Activated naive CD4-positive, alpha-beta T cell treated with anti-CD3 and anti-CD28 coated beads, Interleukin-2, amount 50 U/mL, for 24 hours (primary cell): ENCODE measurements at regions not wholly inside any gene's neighbourhood (a gene's known extent, or its start where the extent isn't known, plus 50 kb on each side); places are given as distances from the start of the nearest gene placed in this dataset.
"Not testable (repeated sequence)": the region's sequence is repeated elsewhere in the genome, so short reads cannot be mapped to it uniquely, and the experiment has no call there.

ENCODE experiments used
- H3K27ac Mint-ChIP-seq: one replicate; pipeline ENCODE4 v1.8.0; 2021; ENCODE audit warnings: mild to moderate bottlenecking, mixed read lengths
- H3K27me3 Mint-ChIP-seq: one replicate; pipeline ENCODE4 v1.8.0; 2021; ENCODE audit warnings: mixed read lengths
- H3K36me3 Mint-ChIP-seq: one replicate; pipeline ENCODE4 v1.8.0; 2021; ENCODE audit warnings: mixed read lengths
- H3K4me1 Mint-ChIP-seq: one replicate; pipeline ENCODE4 v1.8.0; 2021; ENCODE audit warnings: mixed read lengths
- H3K4me3 Mint-ChIP-seq: one replicate; pipeline ENCODE4 v1.8.0; 2021; ENCODE audit warnings: mild to moderate bottlenecking, mixed read lengths
- H3K9me3 Mint-ChIP-seq: one replicate; pipeline ENCODE4 v1.8.0; 2021; ENCODE audit warnings: mixed read lengths

- Mint-ChIP-seq H3K27me3 (no peaks in the 10 kb centered on the region), H3K4me1 (peaks cover 29% of the 10 kb centered on the region), H3K4me3 (no peak overlapping the region), H3K27ac (no peak overlapping the region), H3K36me3 (peaks cover 8% of the 10 kb centered on the region), H3K9me3 (no peaks in the 10 kb centered on the region)
Observed at GRCh38 chr17:6927290-6928126, 68.3 kb upstream of the ALOX12 start.

GRCh38 chr17:6928193-6928592, 67.7 kb upstream of the ALOX12 start:
- no peak overlapping the region for H3K27ac Mint-ChIP-seq
- H3K27me3 Mint-ChIP-seq, result no peaks in the 10 kb centered on the region
- peaks cover 8% of the 10 kb centered on the region for H3K36me3 Mint-ChIP-seq
- no peak overlapping the region for H3K4me3 Mint-ChIP-seq
- H3K9me3 Mint-ChIP-seq, result no peaks in the 10 kb centered on the region
- peaks cover 23% of the 10 kb centered on the region for H3K4me1 Mint-ChIP-seq

GRCh38 chr17:6930749-6931148, 65.1 kb upstream of the ALOX12 start:
- Mint-ChIP-seq H3K9me3 (no peaks in the 10 kb centered on the region), H3K27ac (no peak overlapping the region), H3K36me3 (peaks cover 4% of the 10 kb centered on the region), H3K27me3 (no peaks in the 10 kb centered on the region), H3K4me1 (peaks cover 4% of the 10 kb centered on the region), H3K4me3 (no peak overlapping the region)

GRCh38 chr17:6934544-6934943, 61.3 kb upstream of the ALOX12 start:
- H3K36me3 Mint-ChIP-seq, H3K4me3 Mint-ChIP-seq, H3K27me3 Mint-ChIP-seq, H3K4me1 Mint-ChIP-seq, H3K27ac Mint-ChIP-seq, H3K9me3 Mint-ChIP-seq: not testable (repeated sequence)

DNA sequence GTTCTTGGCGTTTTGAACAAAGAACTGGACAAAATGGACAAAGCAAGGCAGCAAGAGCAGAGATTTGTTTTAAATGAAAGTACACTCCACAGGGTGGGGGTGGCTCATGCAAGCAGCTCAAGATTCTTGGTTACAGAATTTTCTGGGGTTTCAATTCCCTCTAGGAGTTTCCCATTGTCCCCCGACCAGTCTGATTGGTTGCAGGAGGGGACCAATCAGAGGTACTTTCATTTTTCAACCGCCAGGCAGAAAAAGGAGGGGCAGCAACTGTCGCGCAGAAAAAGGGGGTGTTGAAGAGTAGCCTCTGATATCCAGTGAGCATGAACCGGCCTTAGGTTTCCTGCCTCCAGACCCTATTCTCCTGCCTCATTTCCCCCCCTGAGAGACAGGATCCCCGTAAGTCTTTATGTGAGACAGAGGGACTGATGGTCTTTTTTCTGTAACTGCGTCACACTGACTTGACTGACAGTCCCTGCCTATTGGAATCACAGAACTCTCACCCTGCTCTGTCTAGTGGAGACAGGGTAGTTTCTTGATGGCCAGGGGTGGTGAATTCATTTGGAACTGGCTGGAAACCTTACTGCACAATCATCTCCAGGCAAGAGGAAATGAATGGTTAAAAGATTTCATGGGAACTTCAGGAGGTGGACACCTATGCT, 59.4 kb upstream of the ALOX12 start:
- Mint-ChIP-seq H3K36me3 (no peaks in the 10 kb centered on the region), H3K27ac (no peak overlapping the region), H3K4me1 (peaks cover 10% of the 10 kb centered on the region), H3K27me3 (no peaks in the 10 kb centered on the region), H3K9me3 (no peaks in the 10 kb centered on the region), H3K4me3 (peak overlapping the region; percentile 61)

DNA sequence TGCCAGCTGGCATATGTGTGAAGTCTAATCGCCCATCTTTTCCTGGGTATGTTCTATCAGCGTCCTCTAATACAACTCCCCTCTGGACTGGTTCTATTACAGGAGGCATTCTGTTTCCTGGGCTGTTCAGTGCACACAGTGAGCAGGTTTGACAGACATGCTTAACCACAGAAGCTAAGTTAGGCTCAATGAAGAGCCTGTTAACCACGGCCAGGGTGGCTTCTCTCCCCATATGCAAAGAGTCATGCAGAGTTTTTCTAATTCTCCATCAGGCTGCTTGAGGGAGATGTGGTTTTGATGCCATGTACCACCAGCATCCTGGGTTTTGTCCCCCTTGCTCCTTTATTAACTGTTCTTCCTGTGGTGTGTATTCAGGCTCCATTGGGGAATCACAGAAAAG, 57.2 kb upstream of the ALOX12 start:
- Mint-ChIP-seq H3K27me3 (no peaks in the 10 kb centered on the region), H3K27ac (no peak overlapping the region), H3K9me3 (no peaks in the 10 kb centered on the region), H3K4me1 (peaks cover 10% of the 10 kb centered on the region), H3K36me3 (no peaks in the 10 kb centered on the region), H3K4me3 (no peak overlapping the region)

DNA sequence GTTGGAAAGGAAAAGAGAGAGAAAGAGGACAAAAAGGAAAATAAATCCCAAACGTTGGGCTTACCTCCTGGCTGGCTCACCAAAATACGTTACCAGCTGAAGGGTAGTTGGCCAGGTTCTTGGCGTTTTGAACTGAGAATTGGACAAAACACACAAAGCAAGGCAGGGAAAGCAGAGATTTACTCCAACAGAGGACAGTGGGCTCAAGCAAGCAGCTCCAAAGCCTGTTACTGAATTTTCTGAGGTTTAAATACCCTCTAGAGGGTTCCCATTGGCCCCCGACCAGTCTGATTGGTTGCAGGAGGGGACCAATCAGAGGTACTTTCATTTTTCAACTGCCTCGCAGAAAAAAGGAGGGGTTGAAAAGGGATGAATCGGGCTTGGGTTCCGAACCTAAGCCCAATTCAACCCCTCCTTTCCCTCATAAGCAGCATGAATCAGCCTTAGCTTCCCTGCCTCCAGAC, 55.6 kb upstream of the ALOX12 start:
- peaks cover 10% of the 10 kb centered on the region for H3K4me1 Mint-ChIP-seq
- peak overlapping the region; percentile 47 for H3K4me3 Mint-ChIP-seq
- H3K9me3 Mint-ChIP-seq, result no peaks in the 10 kb centered on the region
- H3K27ac Mint-ChIP-seq, result no peak overlapping the region
- no peaks in the 10 kb centered on the region for H3K27me3 Mint-ChIP-seq
- H3K36me3 Mint-ChIP-seq, result no peaks in the 10 kb centered on the region

- peaks cover 10% of the 10 kb centered on the region for H3K4me1 Mint-ChIP-seq
- H3K27me3 Mint-ChIP-seq, result no peaks in the 10 kb centered on the region
- no peaks in the 10 kb centered on the region for H3K9me3 Mint-ChIP-seq
- H3K36me3 Mint-ChIP-seq, result no peaks in the 10 kb centered on the region
- no peak overlapping the region for H3K27ac Mint-ChIP-seq
- H3K4me3 Mint-ChIP-seq, result no peak overlapping the region
Observed at GRCh38 chr17:6941989-6942388, 53.9 kb upstream of the ALOX12 start.

GRCh38 chr17:6943406-6943805, 52.4 kb upstream of the ALOX12 start:
- Mint-ChIP-seq H3K27ac (no peak overlapping the region), H3K4me3 (no peak overlapping the region), H3K9me3 (no peaks in the 10 kb centered on the region), H3K27me3 (no peaks in the 10 kb centered on the region), H3K36me3 (no peaks in the 10 kb centered on the region), H3K4me1 (peaks cover 12% of the 10 kb centered on the region)
